A673 (cell line): ENCODE measurements at regions not wholly inside any gene's neighbourhood (a gene's known extent, or its start where the extent isn't known, plus 50 kb on each side); places are given as distances from the start of the nearest gene placed in this dataset.

Source experiments
- BruUV-seq: library from RNA; stranded (reverse); fragments of 400-500 nt; replicated peaks from 2 replicates; lab custom pipeline; 2021; lab: Mats Ljungman, UMichigan
- CTCF ChIA-PET: fragments of 300-600 bp; sonication (Branson Sonifier 250); formaldehyde crosslinking; loops from one replicate; lab custom pipeline; 2022; ENCODE audit warnings: antibody characterized with exemption; lab: Charles Lee
- POLR2A ChIA-PET: fragments of 300-600 bp; sonication (Branson Sonifier 250); formaldehyde crosslinking; loops from one replicate; lab custom pipeline; 2022; ENCODE audit warnings: antibody characterized with exemption; ENCODE audit not compliant: low non-redundant PET; lab: Charles Lee
- DNase-seq: peaks from one replicate; pipeline ENCODE4 v3.0.0-alpha.2; 2015; ENCODE audit warnings: low spot score
- H3K27ac ChIP-seq: fragments of 200-600 bp; sonication (generic); 2 replicates; pipeline ENCODE4 v1.5.1; 2016; ENCODE audit warnings: mixed run types, low read depth, mild to moderate bottlenecking, mixed read lengths, antibody characterized with exemption, low read length; ENCODE audit not compliant: poor library complexity, severe bottlenecking
- H3K27me3 ChIP-seq: fragments of 200-600 bp; sonication (generic); replicated peaks from 2 replicates; pipeline ENCODE4 v1.6.1; 2017; ENCODE audit warnings: mixed run types, low read depth, mild to moderate bottlenecking, mixed read lengths, antibody characterized with exemption, low read length; ENCODE audit not compliant: insufficient read depth, poor library complexity
- H3K36me3 ChIP-seq: fragments of 200-600 bp; sonication (generic); 2 replicates; pipeline ENCODE4 v1.6.1; 2016; ENCODE audit warnings: mixed run types, mild to moderate bottlenecking, mixed read lengths, antibody characterized with exemption, low read length; ENCODE audit not compliant: insufficient read depth, poor library complexity, severe bottlenecking
- H3K4me1 ChIP-seq: fragments of 200-600 bp; sonication (generic); 2 replicates; pipeline ENCODE4 v1.6.1; 2017; ENCODE audit warnings: mixed run types, mild to moderate bottlenecking, mixed read lengths, antibody characterized with exemption, low read length; ENCODE audit not compliant: insufficient read depth, poor library complexity, severe bottlenecking
- H3K4me3 ChIP-seq: fragments of 200-600 bp; sonication (generic); 2 replicates; pipeline ENCODE4 v1.5.1; 2016; ENCODE audit warnings: low read depth, mixed run types, mild to moderate bottlenecking, mixed read lengths, low read length; ENCODE audit not compliant: poor library complexity, severe bottlenecking
- H3K9me3 ChIP-seq: fragments of 200-600 bp; sonication (generic); 2 replicates; pipeline ENCODE4 v1.6.1; 2016; ENCODE audit warnings: mixed run types, low read depth, mild to moderate bottlenecking, mixed read lengths, antibody characterized with exemption, low read length; ENCODE audit not compliant: poor library complexity, severe bottlenecking
- EZH2 ChIP-seq: fragments of 200-600 bp; sonication (generic); IDR thresholded peaks from 2 replicates; pipeline ENCODE4 v1.6.1; 2017; ENCODE audit warnings: borderline replicate concordance, low read depth, mild to moderate bottlenecking, mixed read lengths, antibody characterized with exemption, low read length; ENCODE audit not compliant: poor library complexity, severe bottlenecking
- intact Hi-C: fragments of 100-400 bp; cut with micrococcal nuclease; formaldehyde crosslinking; loops from one replicate; pipeline ENCODE4 v1.10.0; 2022; ENCODE audit not compliant: unreplicated experiment
- TF ChIP-seq, protein P1 (sequence below): fragments of 300-800, 200-600 bp; sonication (generic); conservative IDR thresholded peaks from 2 replicates; pipeline ENCODE4 v1.5.1; 2017; ENCODE audit warnings: low read depth, mild to moderate bottlenecking, antibody characterized with exemption, low read length, moderate library complexity, mixed read lengths

DNA sequence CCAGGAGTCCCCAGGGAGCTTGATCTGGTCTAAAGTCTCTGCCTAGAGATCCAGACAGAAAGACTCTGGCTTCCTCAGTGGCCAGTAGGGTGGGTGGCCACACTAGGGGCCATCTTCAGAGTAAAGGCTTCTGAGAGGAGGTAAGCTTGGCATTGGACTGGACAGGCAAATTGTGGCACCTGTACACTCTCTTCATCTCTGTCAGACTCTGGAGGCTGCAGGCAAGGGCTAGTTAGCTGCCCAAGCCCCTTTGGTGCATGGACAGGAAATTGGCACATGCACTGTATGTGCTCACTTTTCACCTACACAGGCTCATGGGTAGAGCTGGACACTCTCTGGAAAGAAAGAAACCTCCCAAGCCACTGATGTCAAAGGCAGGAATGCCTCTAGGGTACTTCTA is 142.8 kb downstream of the PJA1 start:
- H3K9me3 ChIP-seq, result no peaks in the 10 kb centered on the region
- POLR2A ChIA-PET, result no interaction called here
- no peaks in the 10 kb centered on the region for H3K27me3 ChIP-seq
- no peaks in the 10 kb centered on the region for H3K36me3 ChIP-seq
- H3K27ac ChIP-seq, result no peak overlapping the region
- intact Hi-C loops, result no loop called here
- no peaks in the 10 kb centered on the region for H3K4me1 ChIP-seq
- TF ChIP-seq, protein P1, sequence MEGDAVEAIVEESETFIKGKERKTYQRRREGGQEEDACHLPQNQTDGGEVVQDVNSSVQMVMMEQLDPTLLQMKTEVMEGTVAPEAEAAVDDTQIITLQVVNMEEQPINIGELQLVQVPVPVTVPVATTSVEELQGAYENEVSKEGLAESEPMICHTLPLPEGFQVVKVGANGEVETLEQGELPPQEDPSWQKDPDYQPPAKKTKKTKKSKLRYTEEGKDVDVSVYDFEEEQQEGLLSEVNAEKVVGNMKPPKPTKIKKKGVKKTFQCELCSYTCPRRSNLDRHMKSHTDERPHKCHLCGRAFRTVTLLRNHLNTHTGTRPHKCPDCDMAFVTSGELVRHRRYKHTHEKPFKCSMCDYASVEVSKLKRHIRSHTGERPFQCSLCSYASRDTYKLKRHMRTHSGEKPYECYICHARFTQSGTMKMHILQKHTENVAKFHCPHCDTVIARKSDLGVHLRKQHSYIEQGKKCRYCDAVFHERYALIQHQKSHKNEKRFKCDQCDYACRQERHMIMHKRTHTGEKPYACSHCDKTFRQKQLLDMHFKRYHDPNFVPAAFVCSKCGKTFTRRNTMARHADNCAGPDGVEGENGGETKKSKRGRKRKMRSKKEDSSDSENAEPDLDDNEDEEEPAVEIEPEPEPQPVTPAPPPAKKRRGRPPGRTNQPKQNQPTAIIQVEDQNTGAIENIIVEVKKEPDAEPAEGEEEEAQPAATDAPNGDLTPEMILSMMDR, result no peak
- no peak for TF ChIP-seq EZH2
- BruUV-seq, result no TSS peak
- DNase-seq, result no peak
- no peak overlapping the region for H3K4me3 ChIP-seq
- CTCF ChIA-PET, result no interaction called here

DNA sequence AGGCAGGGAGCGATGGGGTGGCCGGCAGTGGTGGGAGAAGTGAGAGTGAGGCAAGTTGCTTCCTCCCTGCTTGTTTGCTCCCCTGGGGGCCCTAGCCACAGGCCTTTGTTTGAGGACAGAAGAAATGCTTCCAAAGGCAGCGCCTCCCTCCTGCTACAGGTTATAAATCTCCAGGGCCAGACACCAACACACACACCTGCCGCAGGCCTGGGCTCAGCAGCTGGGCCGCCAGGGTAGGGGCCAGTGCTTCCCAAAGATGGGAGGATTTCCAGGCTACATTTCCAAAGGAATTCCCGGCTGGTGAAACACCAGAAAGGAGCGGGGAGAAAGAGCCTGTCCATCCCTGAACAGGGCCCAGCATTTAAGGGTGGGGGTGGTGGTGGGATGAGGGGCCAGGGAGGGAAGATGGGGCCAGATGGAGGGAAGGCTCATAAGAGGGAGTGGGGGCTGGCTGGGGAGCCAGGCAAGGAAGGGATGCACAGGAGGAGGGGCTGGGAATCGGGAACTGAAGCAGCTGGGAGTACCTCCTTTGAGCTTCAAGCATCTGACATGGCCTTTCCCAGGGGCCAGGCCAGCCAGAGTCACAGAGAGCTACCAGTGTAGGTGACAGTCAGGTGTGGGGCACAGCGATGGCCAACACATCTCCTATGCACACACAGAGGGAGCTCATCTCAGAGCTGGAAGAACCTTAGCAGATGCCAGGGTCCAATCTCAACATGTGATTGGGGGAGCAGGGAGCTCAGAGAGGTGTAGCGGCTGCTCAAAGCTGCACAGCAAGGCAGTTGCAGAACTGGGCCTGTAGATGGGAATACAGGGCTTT is 143.9 kb downstream of the PJA1 start:
- no peak overlapping the region for H3K27ac ChIP-seq
- no peaks in the 10 kb centered on the region for H3K36me3 ChIP-seq
- TF ChIP-seq EZH2, result no peak
- TF ChIP-seq, protein P1, result no peak
- no peaks in the 10 kb centered on the region for H3K4me1 ChIP-seq
- ChIA-PET POLR2A (no interaction called here), CTCF (no interaction called here)
- BruUV-seq, result no TSS peak
- DNase-seq, result no peak
- H3K4me3 ChIP-seq, result no peak overlapping the region
- no peaks in the 10 kb centered on the region for H3K9me3 ChIP-seq
- no peaks in the 10 kb centered on the region for H3K27me3 ChIP-seq
- intact Hi-C loops, result no loop called here

DNA sequence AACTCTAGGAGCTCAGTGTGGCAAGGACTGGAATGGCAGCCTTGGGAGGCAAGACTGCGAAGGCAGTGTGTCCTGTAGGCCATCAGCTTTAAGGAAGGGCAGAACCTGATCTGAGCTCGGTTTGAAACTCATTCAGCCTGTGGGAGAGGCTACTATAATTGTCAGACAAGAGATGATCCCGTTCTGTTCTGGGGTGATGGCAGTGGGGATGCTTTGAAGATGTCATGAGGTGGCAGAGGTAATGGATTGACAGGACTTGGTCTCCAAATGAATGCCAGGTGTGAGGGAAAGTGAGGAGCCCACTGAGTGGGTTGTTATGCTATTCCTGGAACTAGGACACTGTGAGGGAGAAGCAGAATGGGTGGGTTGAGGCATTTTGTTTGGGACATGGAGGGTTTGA is 144.9 kb downstream of the PJA1 start:
- Histone ChIP-seq H3K4me1 (no peaks in the 10 kb centered on the region), H3K27me3 (no peaks in the 10 kb centered on the region), H3K9me3 (no peaks in the 10 kb centered on the region), H3K27ac (no peak overlapping the region), H3K4me3 (no peak overlapping the region), H3K36me3 (no peaks in the 10 kb centered on the region)
- BruUV-seq, result no TSS peak
- DNase-seq, result no peak
- ChIA-PET POLR2A (no interaction called here), CTCF (no interaction called here)
- TF ChIP-seq EZH2, result no peak
- TF ChIP-seq, protein P1, result no peak
- intact Hi-C loops, result no loop called here
